HG03066 (cell line): ENCODE measurements at regions not wholly inside any gene's neighbourhood (a gene's known extent, or its start where the extent isn't known, plus 50 kb on each side); places are given as distances from the start of the nearest gene placed in this dataset.
"Not testable (repeated sequence)": the region's sequence is repeated elsewhere in the genome, so short reads cannot be mapped to it uniquely, and the experiment has no call there.

Source experiments
- ATAC-seq: cut with Tn5 transposase; IDR thresholded peaks from one replicate; pipeline ENCODE4 v1.9.1; 2021; ENCODE audit warnings: low read depth; ENCODE audit not compliant: unreplicated experiment

GRCh38 chr9:113664181-113664875 is 200.8 kb downstream of the RGS3 start:
- no peak for ATAC-seq

GRCh38 chr9:113665064-113665463 is 201.5 kb downstream of the RGS3 start:
- ATAC-seq = no peak

GRCh38 chr9:113665756-113666155 is 202.2 kb downstream of the RGS3 start:
- ATAC-seq = no peak

GRCh38 chr9:113668061-113668460 is 204.5 kb downstream of the RGS3 start:
- ATAC-seq = no peak

- no peak for ATAC-seq
Measured at GRCh38 chr9:113669522-113670115, 206.1 kb downstream of the RGS3 start.

- ATAC-seq = no peak
Measured at GRCh38 chr9:113673726-113674125, 202.4 kb upstream of the ZNF618 start.

GRCh38 chr9:113674436-113674835 is 201.7 kb upstream of the ZNF618 start:
- no peak for ATAC-seq

- no peak for ATAC-seq
Measured at GRCh38 chr9:113675475-113675941, 200.6 kb upstream of the ZNF618 start.

GRCh38 chr9:113677057-113677456 is 199.1 kb upstream of the ZNF618 start:
- no peak for ATAC-seq

GRCh38 chr9:113677569-113677968 is 198.5 kb upstream of the ZNF618 start:
- ATAC-seq = no peak

GRCh38 chr9:113678119-113678858 is 197.8 kb upstream of the ZNF618 start:
- no peak for ATAC-seq

GRCh38 chr9:113678859-113679256 is 197.3 kb upstream of the ZNF618 start:
- ATAC-seq = no peak

GRCh38 chr9:113682297-113682771 is 193.8 kb upstream of the ZNF618 start:
- no peak for ATAC-seq

- not testable (repeated sequence) for ATAC-seq
Measured at GRCh38 chr9:113685636-113686035, 190.5 kb upstream of the ZNF618 start.

GRCh38 chr9:113687107-113687679 is 188.9 kb upstream of the ZNF618 start:
- no peak for ATAC-seq

GRCh38 chr9:113687680-113688371 is 188.3 kb upstream of the ZNF618 start:
- ATAC-seq = no peak

GRCh38 chr9:113690055-113690740 is 185.9 kb upstream of the ZNF618 start:
- no peak for ATAC-seq

GRCh38 chr9:113692256-113692655 is 183.9 kb upstream of the ZNF618 start:
- no peak for ATAC-seq

GRCh38 chr9:113694912-113695311 is 181.2 kb upstream of the ZNF618 start:
- no peak for ATAC-seq

- ATAC-seq = no peak
Measured at GRCh38 chr9:113695440-113695851, 180.7 kb upstream of the ZNF618 start.
